T47D (cell line): ENCODE measurements at regions not wholly inside any gene's neighbourhood (a gene's known extent, or its start where the extent isn't known, plus 50 kb on each side); places are given as distances from the start of the nearest gene placed in this dataset.
A peak's percentile ranks its signal among the peaks of the same experiment; 100 is the strongest.

Experiments used
- DNase-seq, 2 experiments: peaks; one replicate each; pipeline versions ENCODE4 v3.0.0 to v3.0.0-alpha.2; 2011 to 2012; ENCODE audit warnings: low read depth in 1 of 2, low spot score in 1 of 2
- JUND ChIP-seq: IDR thresholded peaks from 2 replicates; pipeline ENCODE4 v1.6.1; 2012; ENCODE audit warnings: low read depth
- in situ Hi-C: cut with HindIII; loops from 2 replicates; pipeline ENCODE4 v1.10.0; 2016; ENCODE audit warnings: low sequenced_read_pairs, low pct_unique_long_range_greater_than_20kb

DNA sequence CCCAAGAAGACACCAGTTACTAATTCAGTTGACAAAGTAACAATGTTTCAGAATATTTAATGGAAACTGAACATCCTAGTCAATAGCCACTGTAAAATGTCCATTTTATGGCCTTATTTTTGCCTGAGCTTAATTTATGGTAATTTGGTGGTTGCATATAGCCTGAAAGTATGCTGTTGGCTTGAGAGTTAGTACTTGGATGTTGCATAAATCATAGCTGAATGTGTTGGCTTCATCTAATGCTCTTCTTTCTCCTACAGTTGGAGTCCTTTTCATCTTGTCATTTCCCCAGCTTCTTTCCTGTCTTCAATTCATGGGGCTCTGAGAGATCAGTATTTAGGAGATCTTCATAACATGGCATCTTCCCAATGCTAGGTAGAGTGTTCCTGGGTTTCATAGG lies 164.6 kb downstream of the MAT2B start:
- in situ Hi-C loops = no loop called here
- no peak for TF ChIP-seq JUND

DNA sequence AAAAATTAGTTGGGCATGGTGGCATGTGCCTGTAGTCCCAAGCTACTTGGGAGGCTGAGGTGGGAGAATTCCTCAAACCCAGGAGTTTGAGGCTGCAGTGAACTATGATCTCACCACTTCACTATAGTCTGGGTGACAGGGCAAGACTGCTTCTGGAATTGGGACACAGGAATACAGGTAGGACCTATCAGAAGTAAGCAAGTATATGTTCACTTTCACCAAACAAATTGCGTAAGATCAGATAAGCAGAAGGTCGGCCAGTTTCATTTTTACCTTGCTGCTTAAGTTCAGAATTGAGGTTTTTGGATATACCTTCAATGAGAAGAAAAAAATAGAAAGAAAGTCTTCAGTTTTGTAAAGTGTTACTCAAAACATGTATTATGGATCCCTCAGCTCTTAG lies 171.7 kb downstream of the MAT2B start:
- DNase-seq = peak in 1 of 2 experiments; percentile 52
- in situ Hi-C loops = no loop called here
- TF ChIP-seq JUND = no peak

More for the DNA sequence above, 164.6 kb downstream of the MAT2B start:
- DNase-seq = no peak

DNA sequence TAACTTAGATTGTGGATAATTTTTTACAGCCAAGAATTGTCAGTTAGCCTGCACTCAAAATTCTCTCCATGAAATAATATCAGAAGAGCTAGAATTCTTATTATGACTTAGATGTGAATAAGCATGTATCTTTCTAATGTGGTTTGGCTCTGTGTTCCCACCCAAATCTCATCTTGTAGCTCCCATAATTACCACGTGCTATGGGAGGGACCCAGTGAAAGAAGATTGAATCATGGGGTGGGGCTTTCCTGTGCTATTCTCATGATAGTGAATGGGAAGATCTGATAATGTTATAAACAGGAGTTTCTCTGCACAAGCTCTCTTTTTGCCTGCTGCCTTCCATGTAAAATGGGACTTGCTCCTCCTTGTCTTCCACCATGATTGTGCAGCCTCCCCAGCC lies 176.8 kb downstream of the MAT2B start:
- TF ChIP-seq JUND = no peak
- in situ Hi-C loops = no loop called here
- no peak for DNase-seq

DNA sequence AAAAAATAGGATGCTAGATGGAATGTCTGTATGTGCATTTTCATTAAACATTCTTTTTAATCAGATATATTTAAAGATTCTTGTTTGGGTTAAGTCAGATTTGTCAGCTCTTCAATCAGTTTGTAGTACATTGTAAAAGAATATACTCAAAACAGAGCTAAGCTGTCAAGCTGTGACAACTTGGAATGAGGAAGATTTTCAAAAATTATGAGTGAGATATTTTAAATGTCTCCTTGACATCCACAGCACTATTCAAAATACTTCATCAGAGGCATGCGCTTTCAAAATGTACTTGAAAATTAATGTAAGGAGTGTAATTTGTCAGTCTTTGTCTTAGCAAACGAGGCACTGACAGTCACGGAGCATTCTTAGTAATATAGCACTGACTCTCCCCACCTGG lies 182.0 kb downstream of the MAT2B start:
- in situ Hi-C loops = no loop called here

DNA sequence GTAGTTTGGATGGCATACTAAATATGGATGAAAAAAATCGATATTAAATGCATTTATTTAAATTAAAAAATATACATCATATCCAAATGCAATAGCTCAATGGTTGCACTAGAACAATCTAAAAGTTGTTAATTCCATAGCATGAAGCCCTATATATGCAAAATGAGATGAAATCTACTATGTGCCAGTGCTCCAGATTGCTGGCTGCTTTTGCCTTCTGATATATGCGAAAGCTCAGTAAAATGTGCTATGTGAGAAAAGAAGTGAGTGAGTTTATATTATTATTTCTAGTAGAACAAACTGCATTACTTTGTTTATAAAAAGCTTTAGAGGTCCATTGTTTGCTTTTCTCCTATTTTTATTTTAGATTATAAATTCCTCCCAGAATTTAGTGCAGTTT lies 186.7 kb downstream of the MAT2B start:
- no peak for TF ChIP-seq JUND
- in situ Hi-C loops = no loop called here
- DNase-seq = no peak

More for the DNA sequence above, 182.0 kb downstream of the MAT2B start:
- no peak for TF ChIP-seq JUND
- no peak for DNase-seq

DNA sequence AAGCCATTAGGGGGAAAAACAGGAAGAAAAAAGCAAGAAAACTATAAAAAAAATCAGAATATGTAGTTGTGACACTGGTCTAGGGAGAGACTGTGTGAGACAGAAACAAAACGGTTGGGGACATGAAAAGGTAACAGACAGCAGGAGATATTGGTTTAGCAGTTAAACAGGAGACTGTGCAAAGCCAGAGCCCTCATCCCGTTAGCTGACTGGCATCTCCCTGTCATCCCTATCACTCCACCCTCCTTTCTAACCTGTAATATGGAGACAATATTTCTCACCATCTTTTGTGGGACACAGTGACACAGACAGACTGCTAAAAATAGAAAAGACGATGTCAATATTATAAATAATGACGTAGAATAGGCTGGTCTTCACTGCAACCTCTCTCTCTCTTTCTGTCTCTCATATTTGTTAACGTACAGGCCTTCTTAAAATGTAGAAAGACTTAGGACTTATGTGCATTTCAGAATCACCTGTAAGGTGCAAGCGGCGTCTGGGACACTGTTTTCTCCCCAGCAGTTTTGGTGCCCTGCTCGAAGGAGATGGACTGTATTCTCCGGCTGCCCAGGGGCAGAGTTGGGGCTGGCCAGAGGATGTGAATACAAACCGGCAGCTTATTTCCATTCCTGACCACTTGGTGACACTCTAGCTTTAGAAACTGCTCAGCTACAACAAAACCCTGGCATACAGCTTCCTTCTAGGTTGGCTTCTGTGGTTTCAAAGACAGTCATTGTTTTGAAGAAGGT lies 190.6 kb downstream of the MAT2B start:
- peak; percentile 47 to 87 for DNase-seq
- in situ Hi-C loops = no loop called here
- TF ChIP-seq JUND = no peak

DNA sequence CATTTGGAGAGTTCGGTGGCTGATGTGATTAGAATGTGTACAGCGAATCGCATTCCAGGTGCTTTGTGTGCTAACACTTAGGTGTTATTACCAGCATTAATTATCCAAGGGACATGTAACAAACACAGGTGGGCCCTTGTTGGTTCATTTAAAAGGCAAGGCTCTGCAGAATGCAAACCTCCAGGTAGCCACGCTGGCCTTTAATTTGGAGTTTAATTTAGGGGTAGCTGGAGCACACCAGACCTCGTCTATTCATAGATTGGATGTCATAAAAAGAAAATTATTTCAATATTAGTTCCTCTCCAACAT lies 191.1 kb downstream of the MAT2B start:
- in situ Hi-C loops = no loop called here

DNA sequence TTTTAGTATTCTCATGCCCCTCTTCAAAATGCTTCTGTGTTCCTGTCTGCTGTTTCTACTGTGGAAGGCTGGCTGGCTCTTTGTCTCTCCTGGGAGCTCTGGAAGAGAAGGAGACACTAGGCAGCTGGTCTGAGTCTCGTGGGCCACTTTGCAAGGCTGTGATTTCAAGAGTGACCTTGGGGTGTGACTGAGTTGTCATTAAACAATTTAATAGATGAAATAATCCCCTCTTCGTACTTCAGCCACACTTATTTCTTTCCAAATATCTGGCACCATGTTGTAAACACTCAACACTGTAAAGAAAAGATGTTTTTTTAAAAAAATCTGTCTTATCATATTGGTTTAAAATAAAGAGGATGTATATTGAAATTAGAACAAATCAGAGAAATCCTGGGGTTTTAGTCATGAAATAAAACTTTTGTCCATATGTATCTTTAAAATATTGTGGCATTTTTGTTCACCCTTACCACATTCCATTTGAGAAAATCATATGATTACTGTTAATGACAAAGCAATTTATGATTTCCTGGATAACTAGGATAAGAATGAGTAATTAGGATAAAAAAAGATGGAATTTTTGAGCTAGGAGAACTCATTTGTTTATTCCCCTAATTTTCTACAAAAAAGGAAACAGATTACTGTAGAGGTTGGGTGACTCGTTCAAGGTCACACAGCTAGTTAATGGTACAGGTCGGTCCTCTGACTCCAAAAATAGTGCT lies 200.8 kb downstream of the MAT2B start:
- in situ Hi-C loops = no loop called here
- no peak for DNase-seq
- TF ChIP-seq JUND = no peak

More for the DNA sequence above, 191.1 kb downstream of the MAT2B start:
- TF ChIP-seq JUND = no peak
- no peak for DNase-seq

DNA sequence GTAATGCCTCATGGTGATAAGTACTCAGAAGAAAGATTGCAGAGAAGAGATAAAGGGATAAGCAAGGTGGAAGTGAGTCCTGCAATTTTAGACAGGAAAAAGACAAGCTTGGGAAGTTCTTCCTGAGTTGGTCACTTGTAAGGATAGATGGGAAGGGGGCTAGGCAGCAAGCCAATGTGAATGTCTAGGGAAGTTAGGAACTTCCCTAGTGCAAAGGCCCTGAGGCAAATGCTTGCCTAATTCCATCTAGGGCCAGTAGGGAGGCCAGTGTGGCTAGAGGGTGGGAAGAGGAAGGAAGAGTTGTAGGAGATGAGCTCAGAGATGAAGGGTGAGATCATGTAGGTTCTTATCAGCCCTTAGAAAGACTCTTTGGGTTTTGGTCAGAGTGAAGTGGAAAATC lies 206.6 kb downstream of the MAT2B start:
- in situ Hi-C loops = no loop called here
- no peak for TF ChIP-seq JUND
- DNase-seq = no peak

DNA sequence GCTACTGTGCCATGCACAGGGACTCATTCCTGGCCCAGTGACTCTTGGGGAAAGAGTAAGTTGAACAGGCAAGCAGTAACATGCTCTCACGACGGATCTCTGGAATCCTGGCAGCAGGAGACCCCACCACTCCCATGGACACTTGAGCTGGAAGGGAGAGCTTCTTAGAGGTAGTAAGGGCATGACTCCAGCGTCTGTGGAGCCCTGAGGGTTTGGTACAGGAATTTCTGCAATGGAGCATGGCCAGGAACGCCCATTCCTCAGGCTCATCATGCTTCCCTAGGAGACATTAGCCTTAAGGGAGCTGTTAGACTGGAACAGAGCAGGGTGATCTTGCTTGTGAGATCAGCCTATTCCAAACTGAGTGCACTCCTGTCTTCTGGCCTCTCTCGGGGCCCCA lies 212.9 kb downstream of the MAT2B start:
- in situ Hi-C loops = no loop called here
- peak in 1 of 2 experiments; percentile 18 for DNase-seq
- no peak for TF ChIP-seq JUND

DNA sequence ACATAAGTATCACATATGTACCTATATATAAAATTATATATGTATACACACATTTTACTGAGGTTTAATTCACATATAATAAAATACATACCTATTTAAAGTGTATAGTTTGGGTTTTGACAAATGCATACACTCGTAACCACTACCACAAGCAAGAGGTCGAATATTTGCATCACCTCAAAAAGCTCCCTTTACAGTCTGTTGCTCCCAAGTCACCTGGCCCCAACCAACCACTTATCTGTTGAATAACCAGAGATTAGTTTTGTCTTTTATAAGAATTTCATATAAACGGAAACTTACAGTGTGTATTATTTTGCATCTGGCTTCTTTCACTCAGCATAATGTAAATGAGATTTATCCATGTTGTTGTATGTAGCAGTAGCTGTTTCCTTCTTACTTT lies 218.9 kb downstream of the MAT2B start:
- no peak for DNase-seq
- in situ Hi-C loops = no loop called here
- no peak for TF ChIP-seq JUND

DNA sequence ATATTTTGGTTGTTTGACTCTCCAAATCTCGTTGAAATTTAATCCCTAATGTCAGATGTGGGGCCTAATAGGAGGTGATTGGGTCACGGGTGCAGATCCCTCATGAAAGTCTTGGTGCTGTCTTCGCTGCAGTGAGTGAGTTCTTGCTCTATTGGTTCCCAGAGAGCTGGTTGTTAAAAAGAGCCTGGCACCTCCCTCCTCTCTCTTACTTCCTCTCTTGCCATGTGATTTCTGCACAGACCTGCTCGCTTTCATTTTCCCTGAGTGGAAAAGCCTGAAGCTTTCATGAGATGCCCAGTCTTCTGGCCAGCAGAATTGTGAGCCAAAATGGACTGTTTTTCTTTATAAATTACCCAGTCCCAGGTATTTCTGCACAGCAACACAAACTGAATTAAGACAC lies 221.6 kb downstream of the MAT2B start:
- no peak for TF ChIP-seq JUND
- DNase-seq = peak in 1 of 2 experiments; percentile 61

DNA sequence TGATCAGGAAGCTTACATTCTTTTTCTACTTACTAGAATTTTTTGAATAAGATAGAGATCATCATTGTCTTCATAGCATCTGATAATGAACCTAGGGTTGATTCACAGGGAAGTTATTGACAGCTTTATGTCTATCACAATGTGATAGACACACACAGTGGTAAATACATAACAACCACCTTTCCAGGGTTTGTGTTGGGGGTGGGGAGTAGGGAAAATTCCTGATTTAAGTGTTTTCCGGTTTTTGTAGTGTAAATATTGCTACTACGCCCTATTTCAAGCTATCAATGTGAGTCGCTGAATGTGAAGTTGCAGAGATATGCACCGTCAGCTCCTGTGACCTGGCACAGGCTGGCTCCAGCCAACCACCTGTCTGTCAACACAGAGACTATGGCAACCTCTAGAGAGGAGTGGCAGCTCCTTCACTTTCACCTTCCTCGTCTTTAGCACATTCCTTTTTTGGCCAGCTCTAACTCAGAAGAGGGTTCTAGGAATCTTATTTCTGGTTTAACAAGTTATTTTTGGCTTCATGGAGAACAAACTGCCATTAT lies 224.9 kb downstream of the MAT2B start:
- DNase-seq = peak in 1 of 2 experiments; percentile 43
- in situ Hi-C loops = no loop called here
- no peak for TF ChIP-seq JUND

More for the DNA sequence above, 221.6 kb downstream of the MAT2B start:
- in situ Hi-C loops = no loop called here
